Testis (tissue), 2 donors: ENCODE measurements at regions not wholly inside any gene's neighbourhood (a gene's known extent, or its start where the extent isn't known, plus 50 kb on each side); places are given as distances from the start of the nearest gene placed in this dataset.

Source experiments
- CTCF ChIP-seq, 3 experiments: fragments of 450-650 bp in 2 of 3; fragments of 200-600 bp in 1 of 3; sonication (generic) in 1 of 3; IDR thresholded peaks; one replicate each; pipeline ENCODE4 v1.5.1; 2016 to 2019; ENCODE audit warnings: antibody characterized with exemption in 3 of 3, mild to moderate bottlenecking in 2 of 3, moderate library complexity in 1 of 3
- POLR2A ChIP-seq: fragments of 450-650 bp; IDR thresholded peaks from one replicate; pipeline ENCODE4 v1.6.1; 2017; ENCODE audit warnings: antibody characterized with exemption, mild to moderate bottlenecking, moderate library complexity

GRCh38 chr12:20314328-20314727 lies 54.0 kb upstream of the PDE3A start:
- no peak for TF ChIP-seq POLR2A
- no peak for TF ChIP-seq CTCF (IDR thresholded peaks at IDR 0.05)
